Upper lobe of left lung (tissue), 6 donors: ENCODE measurements at regions not wholly inside any gene's neighbourhood (a gene's known extent, or its start where the extent isn't known, plus 50 kb on each side); places are given as distances from the start of the nearest gene placed in this dataset.

Source experiments
- ATAC-seq, 2 donors: fragments of 200-7000 bp; cut with Tn5 transposase; one replicate each; pipeline ENCODE4 v1.9.1; 2022; ENCODE audit warnings: mild to moderate bottlenecking in 2 of 2, moderate library complexity in 2 of 2; ENCODE audit not compliant: low FRiP score in 2 of 2
- DNase-seq, 2 donors: peaks; one replicate each; pipeline ENCODE4 v3.0.0-alpha.2; 2019 to 2020
- H3K27ac ChIP-seq, 4 donors: fragments of 200-600 bp; sonication (generic); one replicate each; pipeline ENCODE4 v1.5.1; 2016 to 2019
- H3K27me3 ChIP-seq, 4 donors: fragments of 200-600 bp; sonication (generic); one replicate each; pipeline ENCODE4 v1.5.1; 2017 to 2019
- H3K36me3 ChIP-seq, 4 donors: fragments of 200-600 bp; sonication (generic); one replicate each; pipeline ENCODE4 v1.5.1; 2016 to 2019
- H3K4me1 ChIP-seq, 4 donors: fragments of 200-600 bp; sonication (generic); one replicate each; pipeline ENCODE4 v1.5.1; 2018 to 2019
- H3K4me3 ChIP-seq, 4 donors: fragments of 200-600 bp; sonication (generic); one replicate each; pipeline ENCODE4 v1.5.1; 2017 to 2019; ENCODE audit warnings: mild to moderate bottlenecking in 2 of 4, moderate library complexity in 1 of 4
- H3K9me3 ChIP-seq, 4 donors: fragments of 200-600 bp; sonication (generic); one replicate each; pipeline ENCODE4 v1.5.1; 2018 to 2019
- EP300 ChIP-seq, 4 donors: sonication (generic); formaldehyde crosslinking; IDR thresholded peaks; one replicate each; pipeline ENCODE4 v1.5.1; 2017; ENCODE audit warnings: antibody characterized with exemption in 4 of 4, control low read depth in 2 of 4
- POLR2A ChIP-seq, 4 donors: fragments of 450-650 bp; IDR thresholded peaks; one replicate each; pipeline ENCODE4 v1.5.1; 2016 to 2017; ENCODE audit warnings: antibody characterized with exemption in 4 of 4, mild to moderate bottlenecking in 2 of 4
- POLR2AphosphoS5 ChIP-seq, 2 donors: sonication (generic); formaldehyde crosslinking; IDR thresholded peaks; one replicate each; pipeline ENCODE4 v1.5.1; 2017; ENCODE audit warnings: antibody characterized with exemption in 2 of 2
- WGBS, 2 donors: methylation state at CpG; one replicate each; pipeline ENCODE4 v1.1.5; 2017 to 2018; 5-methylcytosine and 5-hydroxymethylcytosine counted together
- TF ChIP-seq, protein P1 (sequence below), 6 experiments: fragments of 450-650 bp in 4 of 6; fragments of 200-600 bp in 2 of 6; sonication (generic) in 2 of 6; IDR thresholded peaks; one replicate each; pipeline ENCODE4 v1.5.1; 2016 to 2019; ENCODE audit warnings: antibody characterized with exemption in 6 of 6
- donor health status: DM: no; HTN: no; CAD: no; lungs with moderate emphysema.
- donor health status: DM: no; HTN: yes; CAD: no; lungs with severe emphysema.

DNA sequence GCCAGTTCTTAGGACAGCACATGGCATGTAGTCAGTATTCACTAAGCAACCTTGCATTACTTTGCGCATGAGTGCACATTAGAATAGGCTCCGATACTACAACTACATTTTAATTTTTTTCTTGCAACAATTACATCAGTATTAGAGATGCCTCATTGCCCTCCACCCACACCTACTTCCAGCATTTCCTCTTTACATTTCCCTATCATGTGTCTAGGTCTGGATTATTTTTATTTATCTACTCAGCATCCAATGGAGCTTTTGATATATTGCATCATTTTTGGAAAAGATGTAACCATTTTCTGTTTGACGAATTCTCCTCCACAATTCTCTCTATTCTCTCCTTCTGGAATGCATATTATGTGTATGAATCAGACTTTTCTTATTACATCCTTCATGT, 258.2 kb upstream of the GLI3 start:
- TF ChIP-seq EP300 (IDR thresholded peaks at IDR 0.05) (no peak), POLR2AphosphoS5 (IDR thresholded peaks at IDR 0.05) (no peak), POLR2A (IDR thresholded peaks at IDR 0.05) (no peak)
- TF ChIP-seq, protein P1, sequence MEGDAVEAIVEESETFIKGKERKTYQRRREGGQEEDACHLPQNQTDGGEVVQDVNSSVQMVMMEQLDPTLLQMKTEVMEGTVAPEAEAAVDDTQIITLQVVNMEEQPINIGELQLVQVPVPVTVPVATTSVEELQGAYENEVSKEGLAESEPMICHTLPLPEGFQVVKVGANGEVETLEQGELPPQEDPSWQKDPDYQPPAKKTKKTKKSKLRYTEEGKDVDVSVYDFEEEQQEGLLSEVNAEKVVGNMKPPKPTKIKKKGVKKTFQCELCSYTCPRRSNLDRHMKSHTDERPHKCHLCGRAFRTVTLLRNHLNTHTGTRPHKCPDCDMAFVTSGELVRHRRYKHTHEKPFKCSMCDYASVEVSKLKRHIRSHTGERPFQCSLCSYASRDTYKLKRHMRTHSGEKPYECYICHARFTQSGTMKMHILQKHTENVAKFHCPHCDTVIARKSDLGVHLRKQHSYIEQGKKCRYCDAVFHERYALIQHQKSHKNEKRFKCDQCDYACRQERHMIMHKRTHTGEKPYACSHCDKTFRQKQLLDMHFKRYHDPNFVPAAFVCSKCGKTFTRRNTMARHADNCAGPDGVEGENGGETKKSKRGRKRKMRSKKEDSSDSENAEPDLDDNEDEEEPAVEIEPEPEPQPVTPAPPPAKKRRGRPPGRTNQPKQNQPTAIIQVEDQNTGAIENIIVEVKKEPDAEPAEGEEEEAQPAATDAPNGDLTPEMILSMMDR (IDR thresholded peaks at IDR 0.05), result no peak
- ATAC-seq (no peak), DNase-seq (no peak)
- Histone ChIP-seq H3K4me1 (peaks cover 9 to 19% (median 10%) of the 10 kb centered on the region in 4 donors), H3K36me3 (no peaks in the 10 kb centered on the region), H3K27me3 (peaks cover 0 to 3% (median 0%) of the 10 kb centered on the region in 4 donors), H3K27ac (no peak overlapping the region), H3K4me3 (no peak overlapping the region), H3K9me3 (no peaks in the 10 kb centered on the region)
- 89 to 93% methylated on average over 3 of the region's 3 CpGs for WGBS, 2 donors

DNA sequence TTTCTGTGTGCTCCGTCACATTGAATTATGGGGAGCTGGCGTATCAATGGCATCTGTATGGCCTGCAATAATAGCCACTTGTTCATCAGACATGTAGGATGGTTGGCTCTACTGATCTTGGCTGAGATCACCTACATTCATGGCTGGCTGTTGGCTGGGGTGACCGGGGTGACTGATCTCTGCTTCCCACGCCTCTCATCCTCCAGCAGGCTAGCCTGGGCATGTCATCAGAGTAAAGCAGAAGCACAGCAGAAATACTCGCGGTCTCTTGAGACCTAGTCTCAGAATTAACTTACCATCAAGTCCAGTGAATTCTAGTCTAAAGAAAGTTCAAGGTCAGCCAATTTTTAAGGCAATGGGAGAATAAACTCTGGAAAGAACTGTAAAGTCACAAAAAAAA, 257.7 kb upstream of the GLI3 start:
- DNase-seq, result no peak
- peak overlapping the region in 1 of 4 donors; percentile 73 for H3K27ac ChIP-seq
- ATAC-seq, result peak in 1 of 2 donors; percentile 88
- H3K9me3 ChIP-seq, result no peaks in the 10 kb centered on the region
- peaks cover 9 to 19% (median 10%) of the 10 kb centered on the region in 4 donors for H3K4me1 ChIP-seq
- H3K4me3 ChIP-seq, result no peak overlapping the region
- 68 to 76% methylated on average over 6 of the region's 6 CpGs for WGBS, 2 donors
- no peaks in the 10 kb centered on the region for H3K36me3 ChIP-seq
- H3K27me3 ChIP-seq, result peaks cover 0 to 3% (median 0%) of the 10 kb centered on the region in 4 donors
- no peak for TF ChIP-seq POLR2AphosphoS5 (IDR thresholded peaks at IDR 0.05)
- TF ChIP-seq, protein P1 (IDR thresholded peaks at IDR 0.05), result no peak
- no peak for TF ChIP-seq EP300 (IDR thresholded peaks at IDR 0.05)
- TF ChIP-seq POLR2A (IDR thresholded peaks at IDR 0.05), result no peak

DNA sequence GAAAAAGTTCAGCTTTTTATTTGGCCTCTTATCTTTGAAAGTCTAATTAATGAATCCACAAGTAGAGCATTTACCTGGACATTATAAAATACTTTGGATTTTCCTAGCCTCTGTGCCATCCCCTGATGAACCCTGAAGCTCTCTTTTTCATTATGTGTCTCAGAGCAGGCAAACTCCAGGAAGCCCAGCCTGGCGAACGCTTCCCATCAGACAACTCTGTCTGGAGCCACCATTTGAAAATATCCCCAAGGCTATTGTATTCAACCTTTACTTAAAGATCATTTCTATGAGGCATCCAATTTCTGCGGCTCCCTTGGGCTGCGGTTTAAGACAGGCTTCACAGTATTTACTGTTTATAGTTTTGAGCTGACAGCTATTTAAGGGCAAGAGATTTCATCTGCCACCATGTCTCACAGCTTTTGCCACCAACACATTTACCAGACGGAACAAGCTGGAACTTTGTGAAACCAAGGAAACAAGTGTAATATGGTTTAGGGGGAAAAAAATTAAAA, 257.2 kb upstream of the GLI3 start:
- no peaks in the 10 kb centered on the region for H3K36me3 ChIP-seq
- TF ChIP-seq POLR2AphosphoS5 (IDR thresholded peaks at IDR 0.05), result no peak
- peak overlapping the region in 2 of 4 donors; percentile 50 to 52 for H3K4me3 ChIP-seq
- H3K9me3 ChIP-seq, result no peaks in the 10 kb centered on the region
- no peak for DNase-seq
- ATAC-seq, result no peak
- WGBS, 2 donors, result 69 to 73% methylated on average over 5 of the region's 5 CpGs
- H3K4me1 ChIP-seq, result peaks cover 9 to 19% (median 10%) of the 10 kb centered on the region in 4 donors
- peak overlapping the region; percentile 48 to 75 (median 69) for H3K27ac ChIP-seq
- H3K27me3 ChIP-seq, result peaks cover 0 to 3% (median 0%) of the 10 kb centered on the region in 4 donors

DNA sequence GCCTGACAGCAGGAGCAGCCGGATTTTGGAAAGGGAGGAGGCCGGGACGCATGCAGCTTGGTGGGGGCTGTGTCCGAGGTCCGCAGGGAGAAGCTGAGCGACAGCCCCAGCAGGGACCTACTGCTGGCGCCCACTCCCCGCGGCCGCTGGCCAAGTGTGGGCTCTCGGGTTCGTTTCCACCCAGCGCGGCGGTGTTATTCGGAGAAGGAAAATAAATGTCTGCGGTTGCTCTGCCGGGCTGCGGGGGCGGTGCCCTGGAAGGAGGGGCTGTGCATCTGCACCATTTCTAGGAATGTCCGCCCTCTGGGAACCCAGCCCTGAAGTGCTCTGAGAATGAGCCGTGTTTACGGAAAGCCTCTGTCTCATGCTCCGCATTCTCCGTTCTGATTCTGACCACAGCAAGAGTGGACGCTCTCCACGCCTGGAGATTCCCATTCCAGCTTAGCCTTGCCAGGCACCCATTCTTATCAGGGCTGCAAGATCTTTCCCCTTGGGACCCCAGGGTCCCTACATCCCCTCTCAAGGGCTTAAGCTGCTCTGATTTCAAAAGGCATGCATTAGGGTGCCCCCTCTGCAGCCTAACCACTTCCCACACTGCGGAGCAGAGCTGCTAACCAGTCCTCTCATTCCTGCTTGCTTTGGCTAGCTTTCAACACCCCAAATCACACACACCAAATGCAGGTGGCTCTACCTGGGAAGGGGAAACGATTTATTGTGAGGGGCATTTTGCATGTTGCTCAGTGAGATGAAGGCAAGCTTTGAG, 256.6 kb upstream of the GLI3 start:
- Histone ChIP-seq H3K36me3 (no peaks in the 10 kb centered on the region), H3K4me1 (peaks cover 9 to 19% (median 10%) of the 10 kb centered on the region in 4 donors), H3K9me3 (no peaks in the 10 kb centered on the region), H3K27me3 (peaks cover 0 to 3% (median 0%) of the 10 kb centered on the region in 4 donors), H3K4me3 (peak overlapping the region in 3 of 4 donors; percentile 41 to 52 (median 50)), H3K27ac (peak overlapping the region; percentile 48 to 75 (median 69))
- TF ChIP-seq EP300 (IDR thresholded peaks at IDR 0.05), result peak; percentile 26 to 89 (median 73)
- TF ChIP-seq, protein P1 (IDR thresholded peaks at IDR 0.05), result no peak
- TF ChIP-seq POLR2A (IDR thresholded peaks at IDR 0.05), result no peak
- TF ChIP-seq POLR2AphosphoS5 (IDR thresholded peaks at IDR 0.05), result peak; percentile 73 to 85
- ATAC-seq (peak; percentile 91 to 95), DNase-seq (peak; percentile 78 to 91)
- 0 to 3% methylated on average over 20 to 29 of the region's 29 CpGs for WGBS, 2 donors

DNA sequence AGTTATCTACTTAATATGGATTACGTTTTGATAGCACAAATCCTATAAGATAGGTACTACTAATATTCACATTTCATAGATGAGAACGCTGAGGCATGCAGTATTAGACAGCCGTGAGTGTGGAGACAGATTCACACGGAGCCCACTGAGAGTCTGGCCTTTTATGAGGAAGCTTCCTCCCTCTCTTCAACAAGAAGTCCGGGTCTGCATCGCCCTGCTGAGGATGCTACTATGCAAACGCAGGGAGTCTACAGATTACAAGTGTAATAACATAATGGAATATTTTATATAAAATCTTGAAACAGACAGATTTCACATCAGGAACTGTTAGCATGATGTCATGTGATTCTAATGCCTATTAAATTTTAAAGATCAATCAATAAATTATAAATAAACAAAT, 255.9 kb upstream of the GLI3 start:
- H3K27me3 ChIP-seq, result peaks cover 0 to 3% (median 0%) of the 10 kb centered on the region in 4 donors
- H3K4me1 ChIP-seq, result peaks cover 9 to 19% (median 10%) of the 10 kb centered on the region in 4 donors
- H3K27ac ChIP-seq, result peak overlapping the region in 2 of 4 donors; percentile 73 to 75
- DNase-seq (no peak), ATAC-seq (no peak)
- TF ChIP-seq, protein P1 (IDR thresholded peaks at IDR 0.05), result no peak
- no peak for TF ChIP-seq EP300 (IDR thresholded peaks at IDR 0.05)
- no peak for TF ChIP-seq POLR2AphosphoS5 (IDR thresholded peaks at IDR 0.05)
- TF ChIP-seq POLR2A (IDR thresholded peaks at IDR 0.05), result no peak
- no peaks in the 10 kb centered on the region for H3K9me3 ChIP-seq
- H3K4me3 ChIP-seq, result peak overlapping the region in 3 of 4 donors; percentile 41 to 52 (median 50)
- 50 to 58% methylated on average over 7 of the region's 7 CpGs for WGBS, 2 donors
- H3K36me3 ChIP-seq, result no peaks in the 10 kb centered on the region
